ENCODE measurements at regions not wholly inside any gene's neighbourhood (a gene's known extent, or its start where the extent isn't known, plus 50 kb on each side); places are given as distances from the start of the nearest gene placed in this dataset.

DNA sequence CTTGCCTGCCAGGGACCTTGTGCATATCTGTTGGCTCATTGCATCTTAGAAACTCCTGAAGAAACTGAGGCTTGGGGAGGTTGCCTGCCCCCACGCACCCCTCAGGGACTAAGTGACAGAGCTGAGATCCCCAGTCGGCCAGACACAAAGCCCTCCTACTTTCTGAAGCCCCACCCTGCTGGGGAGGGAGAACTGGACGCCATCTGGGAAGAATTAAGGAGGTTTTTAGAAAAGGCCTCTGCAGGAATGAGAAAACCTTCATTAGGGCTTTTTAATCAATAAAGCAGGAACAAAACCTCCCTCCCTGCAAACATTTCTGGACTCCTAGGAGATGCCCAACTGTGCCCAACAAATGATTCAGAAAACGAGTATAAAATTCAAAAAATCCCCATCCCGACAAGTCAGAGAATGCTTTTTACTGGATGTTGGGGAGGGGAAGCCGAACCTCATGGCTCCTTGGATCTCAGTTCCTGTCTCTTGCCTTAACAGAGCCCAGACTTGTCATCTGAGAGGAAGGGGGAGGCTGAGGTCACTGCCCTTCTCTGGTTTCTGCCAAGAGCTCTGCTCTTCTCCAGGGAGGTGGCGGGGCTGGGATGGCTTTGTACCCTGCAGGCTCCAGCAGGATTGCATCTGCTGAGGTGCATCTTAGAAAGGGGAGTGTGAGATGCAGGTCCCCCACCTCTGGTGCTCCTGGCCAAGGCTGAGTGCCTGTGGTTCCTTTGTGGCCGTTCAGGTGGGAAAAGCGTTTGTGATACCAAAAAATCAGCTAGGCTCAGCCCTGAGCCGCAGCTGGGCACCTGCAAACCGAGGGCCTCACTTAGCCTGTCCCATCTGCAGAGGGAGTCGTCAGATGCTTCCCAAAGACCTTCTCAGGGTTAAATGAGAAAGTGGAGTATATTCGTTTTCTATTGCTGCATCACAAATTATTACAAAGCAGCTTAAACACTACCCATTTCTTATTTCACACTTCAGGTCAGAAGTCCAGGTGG, 142.4 kb downstream of the ZFP36L2 start:
- ChIA-PET POLR2A (no interaction called here), CTCF (no interaction called here)

DNA sequence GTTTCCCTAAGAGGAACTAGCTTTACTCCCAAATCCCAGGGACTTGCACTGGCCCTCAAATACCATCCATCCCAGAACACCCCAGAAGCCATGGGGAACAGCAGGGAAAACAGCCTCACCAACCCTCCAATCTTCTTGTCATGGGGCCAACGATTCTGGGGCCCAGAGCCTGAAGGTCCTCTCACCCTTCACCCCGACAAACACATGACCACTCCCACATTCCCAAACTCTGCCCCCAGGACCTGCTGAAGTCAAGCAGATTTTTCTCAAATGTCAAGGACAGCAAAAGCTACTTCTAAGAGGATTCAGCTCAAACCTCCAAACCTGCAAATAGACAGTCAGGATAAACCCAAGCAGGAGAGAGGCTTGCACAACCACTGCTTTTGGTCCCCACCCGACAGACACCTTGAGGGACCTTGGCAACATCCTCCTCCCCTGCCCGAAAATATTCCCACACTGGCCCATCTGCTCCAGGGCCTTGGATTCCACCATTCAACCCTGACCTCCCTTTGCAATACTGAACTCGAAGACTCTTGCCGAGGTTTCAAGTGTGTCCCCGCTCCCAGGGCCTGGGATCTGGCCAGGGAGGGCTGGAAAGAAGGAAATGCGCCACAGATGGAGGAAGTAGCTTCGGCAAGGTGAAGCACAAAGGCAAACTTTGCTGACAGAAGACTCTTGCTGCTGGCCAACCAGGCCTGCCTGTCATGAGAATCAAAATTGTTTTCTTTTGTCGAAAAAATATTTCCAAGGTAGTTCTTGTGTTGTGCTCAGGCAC, 143.3 kb downstream of the ZFP36L2 start:
- no peak for DNase-seq (ENCODE audit: extremely low spot score)
- ChIA-PET POLR2A (no interaction called here), CTCF (interaction anchor here (1.1 kb wide), 2 partner anchors 11 to 23 kb away, joined by 3 read pairs; no protein-coding TSS in a partner anchor)
- TF ChIP-seq, protein P1, sequence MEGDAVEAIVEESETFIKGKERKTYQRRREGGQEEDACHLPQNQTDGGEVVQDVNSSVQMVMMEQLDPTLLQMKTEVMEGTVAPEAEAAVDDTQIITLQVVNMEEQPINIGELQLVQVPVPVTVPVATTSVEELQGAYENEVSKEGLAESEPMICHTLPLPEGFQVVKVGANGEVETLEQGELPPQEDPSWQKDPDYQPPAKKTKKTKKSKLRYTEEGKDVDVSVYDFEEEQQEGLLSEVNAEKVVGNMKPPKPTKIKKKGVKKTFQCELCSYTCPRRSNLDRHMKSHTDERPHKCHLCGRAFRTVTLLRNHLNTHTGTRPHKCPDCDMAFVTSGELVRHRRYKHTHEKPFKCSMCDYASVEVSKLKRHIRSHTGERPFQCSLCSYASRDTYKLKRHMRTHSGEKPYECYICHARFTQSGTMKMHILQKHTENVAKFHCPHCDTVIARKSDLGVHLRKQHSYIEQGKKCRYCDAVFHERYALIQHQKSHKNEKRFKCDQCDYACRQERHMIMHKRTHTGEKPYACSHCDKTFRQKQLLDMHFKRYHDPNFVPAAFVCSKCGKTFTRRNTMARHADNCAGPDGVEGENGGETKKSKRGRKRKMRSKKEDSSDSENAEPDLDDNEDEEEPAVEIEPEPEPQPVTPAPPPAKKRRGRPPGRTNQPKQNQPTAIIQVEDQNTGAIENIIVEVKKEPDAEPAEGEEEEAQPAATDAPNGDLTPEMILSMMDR (IDR thresholded peaks at IDR 0.05; ENCODE audit: control extremely low read depth, extremely low read depth, low read depth, missing control alignments), result no peak

More for the DNA sequence above, 142.4 kb downstream of the ZFP36L2 start:
- TF ChIP-seq, protein P1 (IDR thresholded peaks at IDR 0.05; ENCODE audit: control extremely low read depth, extremely low read depth, low read depth, missing control alignments), result no peak
- DNase-seq (ENCODE audit: extremely low spot score), result no peak

DNA sequence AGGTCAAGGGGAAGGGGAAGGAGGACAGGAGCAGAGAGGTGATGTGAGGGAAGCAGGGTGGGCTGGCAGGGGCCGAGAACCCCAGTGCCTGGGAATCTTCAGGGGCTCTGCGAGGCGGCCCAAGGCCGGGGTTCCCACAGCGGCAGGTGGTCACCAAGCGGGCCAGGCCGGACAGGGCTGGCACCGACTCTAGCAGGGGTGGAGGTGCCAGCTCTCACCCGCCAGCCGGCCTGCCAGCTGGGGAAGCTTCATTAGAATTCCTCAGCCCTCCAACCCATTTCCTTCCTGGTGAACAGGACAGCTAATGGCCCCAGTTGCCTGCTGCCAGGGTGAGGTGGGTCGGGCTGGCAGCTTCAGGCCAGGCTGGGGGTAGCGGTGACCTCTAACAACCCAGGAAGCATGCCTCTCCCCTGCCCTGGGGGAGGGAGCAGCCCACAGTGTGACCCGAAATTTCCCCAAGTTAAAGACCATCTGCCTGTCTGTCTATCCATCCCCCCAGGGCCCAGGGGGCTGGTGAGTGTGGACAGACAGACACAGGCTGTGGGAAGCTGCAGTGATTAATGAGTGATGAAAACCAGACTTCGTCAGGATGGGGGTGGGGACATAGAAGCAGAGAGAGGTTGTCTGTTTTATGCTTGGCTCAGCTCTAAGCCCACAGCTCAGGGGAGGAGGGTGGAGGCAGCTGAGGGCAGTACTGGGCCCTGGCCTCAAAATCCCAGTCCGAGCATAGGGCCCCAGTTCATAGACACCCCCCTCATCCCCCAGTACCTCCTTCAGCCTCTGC, 144.1 kb downstream of the ZFP36L2 start:
- DNase-seq (ENCODE audit: extremely low spot score), result no peak
- TF ChIP-seq, protein P1 (IDR thresholded peaks at IDR 0.05; ENCODE audit: control extremely low read depth, extremely low read depth, low read depth, missing control alignments), result no peak
- POLR2A ChIA-PET, result no interaction called here
- CTCF ChIA-PET, result interaction anchor here (1.0 to 1.1 kb wide), 3 partner anchors 11 to 24 kb away, joined by 3 read pairs; no protein-coding TSS in a partner anchor

DNA sequence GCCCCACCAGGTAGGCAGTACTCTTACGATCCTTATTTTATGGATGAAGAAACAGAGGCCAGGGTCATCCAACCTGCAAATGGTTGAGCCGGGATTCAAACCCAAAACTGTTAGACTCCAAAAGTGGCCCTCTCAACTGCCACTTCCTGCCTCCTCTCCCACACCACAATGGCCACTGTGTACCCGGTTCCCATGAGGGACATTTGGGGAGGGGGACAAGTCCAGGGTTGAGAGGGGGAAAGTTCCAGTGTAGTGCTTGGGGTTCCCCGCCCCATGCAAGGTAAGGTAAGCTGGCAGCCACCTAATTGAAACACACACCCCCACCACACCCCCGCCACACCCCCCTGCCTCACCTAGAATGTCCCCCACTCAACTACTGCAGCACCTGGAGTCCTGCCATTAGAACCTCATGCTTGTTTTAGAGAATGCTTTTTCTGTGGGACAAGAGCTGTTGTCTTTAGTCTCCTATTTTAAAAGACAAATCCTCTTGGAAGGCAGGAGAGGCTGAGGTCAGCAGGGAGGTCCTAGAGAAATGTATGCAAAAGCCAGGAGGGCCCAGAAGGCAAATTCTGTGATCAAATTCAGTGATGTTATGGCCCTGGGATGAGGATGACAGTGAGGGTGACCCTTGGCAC, 145.2 kb downstream of the ZFP36L2 start:
- POLR2A ChIA-PET, result no interaction called here
- TF ChIP-seq, protein P1 (IDR thresholded peaks at IDR 0.05; ENCODE audit: control extremely low read depth, extremely low read depth, low read depth, missing control alignments), result no peak
- CTCF ChIA-PET, result interaction anchor here (1.0 kb wide), 1 partner anchor 18 kb away, joined by 3 read pairs; no protein-coding TSS in a partner anchor

DNA sequence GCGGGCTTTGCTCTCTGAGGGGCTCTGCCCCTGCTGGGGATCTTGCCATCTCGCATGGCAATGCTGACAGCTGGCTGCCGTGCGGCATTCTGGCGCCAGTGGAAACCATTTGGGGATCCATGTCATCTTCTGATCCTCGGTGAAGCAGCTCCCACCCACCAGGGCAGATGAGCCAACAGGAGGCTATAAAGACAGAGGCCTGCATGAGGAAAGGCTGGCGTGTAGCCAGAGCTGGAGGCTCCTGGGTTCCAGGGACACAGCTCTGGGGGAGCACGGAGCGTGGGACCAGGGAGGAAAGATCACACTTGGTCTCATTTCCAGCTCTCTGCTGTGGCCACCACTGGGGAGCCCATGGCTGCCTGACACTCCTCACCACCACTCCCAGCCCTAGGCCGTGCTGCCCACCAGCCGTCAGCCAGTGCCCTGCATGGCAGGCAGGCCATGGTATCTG, 145.8 kb downstream of the ZFP36L2 start:
- no peak for DNase-seq (ENCODE audit: extremely low spot score)
- ChIA-PET POLR2A (no interaction called here), CTCF (interaction anchor here (0.8 to 1.9 kb wide), 3 partner anchors 8 to 22 kb away, joined by 3 to 4 read pairs (median 3); no protein-coding TSS in a partner anchor)
- TF ChIP-seq, protein P1 (IDR thresholded peaks at IDR 0.05; ENCODE audit: control extremely low read depth, extremely low read depth, low read depth, missing control alignments), result no peak

More for the DNA sequence above, 145.2 kb downstream of the ZFP36L2 start:
- no peak for DNase-seq (ENCODE audit: extremely low spot score)

Data from GM10248 (cell line).